K562 (cell line): ENCODE measurements at regions not wholly inside any gene's neighbourhood (a gene's known extent, or its start where the extent isn't known, plus 50 kb on each side); places are given as distances from the start of the nearest gene placed in this dataset.
A peak's percentile ranks its signal among the peaks of the same experiment; 100 is the strongest.

Experiments
- ATAC-seq: fragments of 200-7000 bp; cut with Tn5 transposase; 3 replicates; pipeline ENCODE4 v1.9.1; 2020; ENCODE audit warnings: moderate library complexity
- BruUV-seq: library from RNA; stranded (reverse); fragments of 400-500 nt; replicated peaks from 2 replicates; lab custom pipeline; 2021; lab: Mats Ljungman, UMichigan
- CTCF ChIA-PET: fragments of 300-600 bp; formaldehyde crosslinking; extraction: SDS; loops from one replicate; lab custom pipeline; 2021; ENCODE audit warnings: low intra/inter-chr PET ratio; lab: Yijun Ruan, JAX
- POLR2A ChIA-PET: fragments of 300-600, 350-650 bp; sonication (Branson Sonifier 250); formaldehyde crosslinking; extraction: SDS; loops from one replicate; lab custom pipeline; 2021; ENCODE audit warnings: antibody characterized with exemption, inconsistent platforms; lab: Yijun Ruan, JAX
- DNase-seq, 4 experiments: peaks; one replicate each; pipeline versions ENCODE4 v3.0.0 to v3.0.0-alpha.2; 2011 to 2018; ENCODE audit warnings: low spot score in 3 of 4, mixed read lengths in 3 of 4; ENCODE audit errors: extremely low read depth in 1 of 4
- FAIRE-seq: peaks from 2 replicates; lab custom pipeline; 2011; peaks lifted over from hg19 to GRCh38; lab: Jason Lieb, UNC
- H2AFZ ChIP-seq: 2 replicates; pipeline ENCODE4 v1.6.0; 2011; ENCODE audit warnings: low read depth, low read length, control low read depth, inconsistent platforms
- H3K27ac ChIP-seq: fragments of 200-600 bp; 3 replicates; pipeline ENCODE4 v1.8.0; 2011; ENCODE audit warnings: low read depth, mild to moderate bottlenecking, control low read depth, inconsistent platforms, low read length, moderate library complexity, mixed read lengths; ENCODE audit errors: extremely low read depth
- H3K27me3 ChIP-seq, 2 experiments: fragments of 300-600 bp in 1 of 2; 2 replicates in 1 of 2; 3 replicates in 1 of 2; pipeline versions ENCODE4 v1.6.0 to v1.8.0; 2011; ENCODE audit warnings: inconsistent platforms in 2 of 2, low read length in 2 of 2, mild to moderate bottlenecking in 1 of 2, mixed read lengths in 1 of 2, moderate library complexity in 1 of 2; ENCODE audit not compliant: control insufficient read depth in 2 of 2, insufficient read depth in 2 of 2
- H3K36me3 ChIP-seq: fragments of 300-600 bp; 3 replicates; pipeline ENCODE4 v1.8.0; 2011; ENCODE audit warnings: mild to moderate bottlenecking, low read length, inconsistent platforms; ENCODE audit not compliant: control insufficient read depth, insufficient read depth
- H3K4me1 ChIP-seq, 2 experiments: fragments of 200-600 bp in 1 of 2; replicated peaks in 1 of 2; 2 replicates in 1 of 2; 3 replicates in 1 of 2; pipeline versions ENCODE4 v1.5.1 to v1.8.0; 2011; ENCODE audit warnings: inconsistent platforms in 2 of 2, low read length in 2 of 2, mild to moderate bottlenecking in 1 of 2, mixed read lengths in 1 of 2, moderate library complexity in 1 of 2; ENCODE audit not compliant: control insufficient read depth in 2 of 2, insufficient read depth in 2 of 2
- H3K4me2 ChIP-seq: 2 replicates; pipeline ENCODE4 v1.6.1; 2011; ENCODE audit warnings: low read length, control low read depth, inconsistent platforms, mixed read lengths; ENCODE audit not compliant: insufficient read depth
- H3K4me3 ChIP-seq: fragments of 200-600 bp; sonication (generic), shearing (Covaris generic); 2 replicates; pipeline ENCODE4 v1.5.1; 2016; ENCODE audit warnings: control low read depth, inconsistent platforms
- H3K79me2 ChIP-seq: fragments of 200-600 bp; 3 replicates; pipeline ENCODE4 v1.8.0; 2011; ENCODE audit warnings: low read length, inconsistent platforms; ENCODE audit not compliant: control insufficient read depth, insufficient read depth
- H3K9ac ChIP-seq, 2 experiments: 2 replicates each; pipeline versions ENCODE4 v1.6.0 to v1.6.1; 2011; ENCODE audit warnings: low read depth in 2 of 2, low read length in 2 of 2, control low read depth in 1 of 2, inconsistent platforms in 1 of 2, mild to moderate bottlenecking in 1 of 2, mixed read lengths in 1 of 2; ENCODE audit not compliant: insufficient read depth in 1 of 2
- H3K9me1 ChIP-seq: one replicate; pipeline ENCODE4 v1.6.0; 2011; ENCODE audit warnings: inconsistent platforms, mild to moderate bottlenecking, low read length, moderate library complexity; ENCODE audit not compliant: control insufficient read depth, insufficient read depth
- H3K9me3 ChIP-seq: replicated peaks from 2 replicates; pipeline ENCODE4 v1.5.1; 2011; ENCODE audit warnings: low read depth, low read length, inconsistent platforms; ENCODE audit not compliant: control insufficient read depth, insufficient read depth
- H4K20me1 ChIP-seq: replicated peaks from 2 replicates; pipeline ENCODE4 v1.6.1; 2011; ENCODE audit warnings: low read length, inconsistent platforms, mixed read lengths; ENCODE audit not compliant: control insufficient read depth, insufficient read depth
- CBFA2T2 ChIP-seq: fragments of 450-650 bp; conservative IDR thresholded peaks from 2 replicates; pipeline ENCODE4 v1.6.1; 2017; ENCODE audit warnings: mild to moderate bottlenecking
- CGGBP1 ChIP-seq: fragments of 250-450 bp; sonication (Bioruptor Pico); IDR thresholded peaks from 2 replicates; pipeline ENCODE4 v1.9.0; 2021; ENCODE audit warnings: mild to moderate bottlenecking
- ELF1 ChIP-seq: fragments of 200-800 bp; sonication (Bioruptor generic); IDR thresholded peaks from 2 replicates; pipeline ENCODE4 v1.6.1; 2016; ENCODE audit warnings: missing genetic modification characterization, missing compliant biosample characterization
- HBP1 ChIP-seq: fragments of 450-650 bp; formaldehyde crosslinking; IDR thresholded peaks from 2 replicates; pipeline ENCODE4 v1.4.0; 2022; ENCODE audit warnings: missing genetic modification characterization
- NFE2 ChIP-seq: IDR thresholded peaks from 2 replicates; pipeline ENCODE4 v1.6.1; 2014; ENCODE audit warnings: antibody characterized with exemption, low read depth
- POLR3A ChIP-seq: IDR thresholded peaks from 2 replicates; pipeline ENCODE4 v1.6.1; 2011; ENCODE audit warnings: borderline replicate concordance, mild to moderate bottlenecking, moderate library complexity; ENCODE audit not compliant: insufficient read length, insufficient read depth; ENCODE audit errors: extremely low read depth
- RAD21 ChIP-seq, 2 experiments: fragments of 250-450 bp in 1 of 2; fragments of 450-650 bp in 1 of 2; sonication (Bioruptor Pico) in 1 of 2; formaldehyde crosslinking in 1 of 2; IDR thresholded peaks in 1 of 2; conservative IDR thresholded peaks in 1 of 2; 2 replicates each; pipeline versions ENCODE4 v1.4.0 to v1.8.0; 2020 to 2022; ENCODE audit warnings: mild to moderate bottlenecking in 2 of 2, moderate library complexity in 1 of 2
- RBM15 ChIP-seq: fragments of 200-400 bp; formaldehyde crosslinking; IDR thresholded peaks from 2 replicates; pipeline ENCODE4 v1.6.1; 2018; ENCODE audit warnings: mild to moderate bottlenecking, low read length, moderate library complexity; ENCODE audit not compliant: insufficient read depth
- STAG1 ChIP-seq: sonication (generic); formaldehyde crosslinking; IDR thresholded peaks from 2 replicates; pipeline ENCODE4 v1.5.0; 2020; ENCODE audit warnings: missing genetic modification reagents, borderline replicate concordance
- TGIF2 ChIP-seq: sonication (generic); formaldehyde crosslinking; IDR thresholded peaks from 2 replicates; pipeline ENCODE4 v1.8.1; 2022; ENCODE audit warnings: mild to moderate bottlenecking, missing genetic modification reagents, moderate library complexity
- ZNF23 ChIP-seq: fragments of 250-450 bp; sonication (Bioruptor Pico); IDR thresholded peaks from 2 replicates; pipeline ENCODE4 v1.4.0; 2020; ENCODE audit warnings: mild to moderate bottlenecking
- WGBS: fragments of 100-300 bp; shearing (Covaris generic); methylation state at CpG from one replicate; pipeline ENCODE4 v1.1.6; 2016; ENCODE audit warnings: low coverage, mixed read lengths; ENCODE audit not compliant: insufficient coverage; ENCODE audit errors: missing lambda C conversion rate; 5-methylcytosine and 5-hydroxymethylcytosine counted together
- in situ Hi-C: fragments of 300-500 bp; cut with MboI; formaldehyde crosslinking; loops from 4 replicates; pipeline ENCODE4 v1.15.0; 2018; ENCODE audit warnings: inconsistent platforms, mixed read lengths
- intact Hi-C: fragments of 100-400 bp; cut with micrococcal nuclease; formaldehyde crosslinking; loops from 2 replicates; pipeline ENCODE4 v1.14.2; 2022
- TF ChIP-seq, protein P1 (sequence below), 3 experiments: IDR thresholded peaks in 2 of 3; conservative IDR thresholded peaks in 1 of 3; 2 replicates each; pipeline ENCODE4 v1.5.1; 2011 to 2012; ENCODE audit warnings: low read length in 3 of 3, mild to moderate bottlenecking in 3 of 3, control low read depth in 2 of 3, improper control_type of control experiment in 1 of 3, inconsistent platforms in 1 of 3, low read depth in 1 of 3, mixed read lengths in 1 of 3, moderate library complexity in 1 of 3; ENCODE audit not compliant: insufficient read depth in 2 of 3

DNA sequence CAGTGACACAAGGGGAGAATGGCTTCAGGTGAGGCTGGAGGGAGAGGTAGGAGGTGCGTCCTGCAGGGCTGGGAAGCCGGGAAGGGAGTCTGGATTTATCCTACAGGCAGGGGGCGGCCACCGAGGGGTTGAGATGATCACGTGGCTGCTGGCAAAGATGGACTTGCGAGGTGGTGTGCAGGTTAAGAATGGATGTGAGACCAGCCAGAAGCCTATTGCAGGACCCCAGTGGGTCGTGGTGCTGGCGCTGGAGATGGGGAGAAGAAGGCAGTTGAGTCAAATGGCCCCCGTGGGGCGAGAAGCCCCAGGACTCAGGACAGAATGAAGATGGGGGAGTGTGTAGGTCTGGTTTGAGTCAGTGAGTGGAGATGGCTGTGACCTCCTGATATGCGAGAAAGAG lies 183.1 kb downstream of the FAM43A start (continued):
- TF ChIP-seq CGGBP1 (CRISPR knock-in tag) = no peak
- no peak for TF ChIP-seq NFE2
- no peak for TF ChIP-seq STAG1 (CRISPR knock-in tag)
- no peak for TF ChIP-seq CBFA2T2
- no peak for TF ChIP-seq ZNF23 (CRISPR knock-in tag)
- no peak for TF ChIP-seq RBM15
- no peak for TF ChIP-seq TGIF2 (CRISPR knock-in tag)
- TF ChIP-seq POLR3A = no peak

GRCh38 chr3:194869482-194870169 lies 183.9 kb downstream of the FAM43A start:
- Histone ChIP-seq H3K4me2 (no peak overlapping the region), H3K4me1 (no peaks in the 10 kb centered on the region), H3K9me3 (no peaks in the 10 kb centered on the region), H4K20me1 (0 out of 2 replicates have a peak, but pooled peaks cover 2% of the 10 kb centered on the region), H3K4me3 (no peak overlapping the region), H3K9me1 (no peaks in the 10 kb centered on the region), H3K79me2 (no peaks in the 10 kb centered on the region), H3K9ac (no peak overlapping the region), H3K36me3 (no peaks in the 10 kb centered on the region), H3K27ac (no peak overlapping the region), H3K27me3 (peaks cover 27 to 59% of the 10 kb centered on the region in 2 experiments), H2AFZ (no peak overlapping the region)
- intact Hi-C loops = no loop called here
- no peak for FAIRE-seq
- DNase-seq = no peak
- in situ Hi-C loops = no loop called here
- ATAC-seq = peak; percentile 61; the same call in 1 of the 3 replicates
- CTCF ChIA-PET = no interaction called here
- BruUV-seq = no TSS peak
- no peak for TF ChIP-seq RAD21 (CRISPR knock-in tag; conservative IDR thresholded peaks at IDR 0.05 in 1 of 2, IDR thresholded peaks at IDR 0.05 in 1 of 2)
- TF ChIP-seq ELF1 (tag) = no peak
- TF ChIP-seq, protein P1, sequence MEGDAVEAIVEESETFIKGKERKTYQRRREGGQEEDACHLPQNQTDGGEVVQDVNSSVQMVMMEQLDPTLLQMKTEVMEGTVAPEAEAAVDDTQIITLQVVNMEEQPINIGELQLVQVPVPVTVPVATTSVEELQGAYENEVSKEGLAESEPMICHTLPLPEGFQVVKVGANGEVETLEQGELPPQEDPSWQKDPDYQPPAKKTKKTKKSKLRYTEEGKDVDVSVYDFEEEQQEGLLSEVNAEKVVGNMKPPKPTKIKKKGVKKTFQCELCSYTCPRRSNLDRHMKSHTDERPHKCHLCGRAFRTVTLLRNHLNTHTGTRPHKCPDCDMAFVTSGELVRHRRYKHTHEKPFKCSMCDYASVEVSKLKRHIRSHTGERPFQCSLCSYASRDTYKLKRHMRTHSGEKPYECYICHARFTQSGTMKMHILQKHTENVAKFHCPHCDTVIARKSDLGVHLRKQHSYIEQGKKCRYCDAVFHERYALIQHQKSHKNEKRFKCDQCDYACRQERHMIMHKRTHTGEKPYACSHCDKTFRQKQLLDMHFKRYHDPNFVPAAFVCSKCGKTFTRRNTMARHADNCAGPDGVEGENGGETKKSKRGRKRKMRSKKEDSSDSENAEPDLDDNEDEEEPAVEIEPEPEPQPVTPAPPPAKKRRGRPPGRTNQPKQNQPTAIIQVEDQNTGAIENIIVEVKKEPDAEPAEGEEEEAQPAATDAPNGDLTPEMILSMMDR (IDR thresholded peaks at IDR 0.05 in 2 of 3, conservative IDR thresholded peaks at IDR 0.05 in 1 of 3; ENCODE audit: insufficient read depth in 2 of 3, low read depth in 1 of 3, low read length in 3 of 3) = 0 out of 6 replicates have a peak, but pooled peaks of 1 of the 3 experiments have one; percentile 8
- no peak for TF ChIP-seq HBP1 (CRISPR knock-in tag)
- POLR2A ChIA-PET = no interaction called here
- WGBS = 2% methylated on average over 14 of the region's 14 CpGs
